ENCODE measurements at regions not wholly inside any gene's neighbourhood (a gene's known extent, or its start where the extent isn't known, plus 50 kb on each side); places are given as distances from the start of the nearest gene placed in this dataset.
"Not testable (repeated sequence)": the region's sequence is repeated elsewhere in the genome, so short reads cannot be mapped to it uniquely, and the experiment has no call there.

- not testable (repeated sequence) for TF ChIP-seq SREBF2 (IDR thresholded peaks at IDR 0.05); POLR2A (IDR thresholded peaks at IDR 0.05; ENCODE audit: low read length); CTCF (IDR thresholded peaks at IDR 0.05); EHF (CRISPR knock-in tag; IDR thresholded peaks at IDR 0.05); REST (IDR thresholded peaks at IDR 0.05); NR3C1 (IDR thresholded peaks at IDR 0.05); EP300 (IDR thresholded peaks at IDR 0.05); EHMT2 (IDR thresholded peaks at IDR 0.05; ENCODE audit: low read depth); PHF8 (IDR thresholded peaks at IDR 0.05; ENCODE audit: borderline replicate concordance, low read depth); PBX3 (IDR thresholded peaks at IDR 0.05); JUNB (IDR thresholded peaks at IDR 0.05); RFX5 (IDR thresholded peaks at IDR 0.05); RARB (CRISPR knock-in tag; IDR thresholded peaks at IDR 0.05); HOXB13 (CRISPR knock-in tag; IDR thresholded peaks at IDR 0.05; ENCODE audit: low read depth)
Measured at GRCh38 chr22:11035031-11035873, 4492.7 kb upstream of the OR11H1 start.
